ENCODE measurements at regions not wholly inside any gene's neighbourhood (a gene's known extent, or its start where the extent isn't known, plus 50 kb on each side); places are given as distances from the start of the nearest gene placed in this dataset.
"Not testable (repeated sequence)": the region's sequence is repeated elsewhere in the genome, so short reads cannot be mapped to it uniquely, and the experiment has no call there.

DNA sequence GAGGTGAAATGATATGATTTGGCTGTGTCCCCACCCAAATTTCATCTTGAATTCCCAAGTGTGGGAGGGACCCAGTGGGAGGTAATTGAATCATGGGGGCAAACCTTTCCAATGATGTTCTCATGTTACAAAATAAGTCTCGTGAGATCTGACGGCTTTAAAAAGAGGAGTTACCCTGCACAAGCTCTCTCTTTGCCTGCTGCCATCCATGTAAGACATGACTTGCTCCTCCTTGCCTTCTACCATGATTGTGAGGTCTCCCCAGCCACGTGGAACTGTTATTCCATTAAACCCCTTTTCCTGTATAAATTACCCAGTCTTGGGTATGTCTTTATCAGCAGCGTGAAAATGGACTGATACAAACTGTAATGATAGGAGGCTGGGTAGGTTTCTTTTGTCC, 145.1 kb downstream of the AKR1D1 start:
- DNase-seq, result not testable (repeated sequence)

DNA sequence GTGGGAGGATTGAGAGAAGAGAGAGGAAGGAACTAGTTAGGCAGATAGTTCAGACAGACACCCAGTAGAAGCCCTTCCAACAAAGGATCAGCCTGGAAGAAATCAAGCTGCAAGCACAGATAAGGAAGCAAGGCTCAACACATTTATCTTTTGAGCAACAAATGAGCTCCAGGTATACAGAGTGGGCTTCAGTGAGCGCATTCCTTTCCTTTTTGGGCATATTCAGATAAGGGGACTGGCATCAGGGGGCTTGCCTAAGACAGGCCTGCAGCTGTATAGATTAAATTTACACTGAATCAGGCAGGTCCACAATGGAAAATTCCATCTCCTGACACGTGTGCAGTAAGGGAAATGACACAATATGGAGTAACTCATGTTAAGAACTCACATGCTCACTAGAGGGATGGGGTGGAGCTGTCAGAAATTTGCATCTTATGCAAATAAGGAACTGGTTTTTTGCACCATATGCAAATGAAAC, 147.2 kb downstream of the AKR1D1 start:
- no peak for DNase-seq

DNA sequence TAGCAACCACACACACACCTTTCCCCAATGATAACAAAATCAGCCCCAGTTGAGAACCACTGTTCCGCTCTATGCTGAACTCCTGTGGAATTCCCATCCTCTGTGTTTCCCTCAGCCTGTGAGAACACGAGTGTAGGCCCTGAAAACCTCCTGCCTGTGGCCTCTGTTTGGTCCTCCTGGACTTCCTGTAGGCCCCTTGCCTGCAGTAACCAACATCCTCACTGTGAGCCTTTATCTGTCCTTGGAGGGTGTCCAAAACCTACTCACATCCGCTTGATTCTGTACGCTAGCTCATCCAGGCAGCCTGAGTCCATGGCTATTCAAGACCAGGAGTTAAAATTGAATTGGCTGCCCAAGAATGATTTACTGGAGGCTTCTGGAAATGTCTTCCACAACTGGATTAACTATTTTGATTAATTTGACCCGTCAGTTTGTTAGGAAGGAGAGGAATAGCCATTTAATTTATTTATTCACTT, 149.8 kb downstream of the AKR1D1 start:
- peak; percentile 15 for DNase-seq

DNA sequence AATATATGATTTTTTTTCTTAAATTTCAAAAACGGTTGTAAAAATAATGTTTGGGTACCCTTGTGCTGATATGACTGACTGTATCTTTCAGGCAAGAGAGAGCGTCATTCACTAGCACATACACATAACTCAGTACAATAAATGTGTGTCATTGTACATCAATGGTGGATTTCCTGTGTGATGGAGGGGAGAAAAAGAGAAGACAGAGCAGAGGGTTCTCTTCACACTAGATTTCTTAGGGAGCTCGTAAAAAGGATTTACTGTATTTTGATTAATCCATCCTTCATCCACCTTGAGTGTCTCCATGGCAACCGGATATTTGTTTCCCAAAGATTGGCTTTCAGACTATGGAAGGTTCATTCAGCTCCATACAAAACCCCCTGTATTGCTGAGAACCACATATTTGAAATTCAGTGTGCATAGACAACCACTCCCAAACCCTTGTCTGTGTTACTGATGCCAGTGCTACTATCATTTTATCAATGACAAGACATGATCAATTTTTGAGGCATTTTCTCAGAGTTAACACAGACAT, 150.6 kb downstream of the AKR1D1 start:
- DNase-seq, result no peak

DNA sequence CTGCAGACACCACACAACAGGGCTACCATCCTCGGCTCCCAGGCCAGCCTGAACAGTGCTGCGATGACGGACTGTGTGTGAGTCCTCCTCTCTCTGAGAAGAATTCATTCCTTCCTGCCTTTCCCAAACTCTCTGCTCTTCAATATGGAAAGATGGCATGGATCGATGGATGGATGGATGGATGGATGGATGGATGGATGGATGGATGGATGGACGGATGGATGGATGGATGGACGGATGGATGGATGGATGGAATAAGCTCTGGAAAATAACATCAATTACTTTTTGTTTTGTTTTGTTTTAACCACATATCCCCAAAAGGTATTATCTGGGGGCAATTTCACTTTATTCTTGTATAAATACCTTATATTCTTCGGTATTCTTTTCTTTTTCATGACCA, 151.9 kb downstream of the AKR1D1 start:
- DNase-seq, result no peak

- no peak for DNase-seq
Measured at GRCh38 chr7:138228769-138229168, 152.5 kb downstream of the AKR1D1 start.

- no peak for DNase-seq
Measured at GRCh38 chr7:138233189-138233588, 156.9 kb downstream of the AKR1D1 start.

GRCh38 chr7:138235207-138235606, 158.9 kb downstream of the AKR1D1 start:
- no peak for DNase-seq

GRCh38 chr7:138237995-138238394, 161.7 kb downstream of the AKR1D1 start:
- no peak for DNase-seq

DNA sequence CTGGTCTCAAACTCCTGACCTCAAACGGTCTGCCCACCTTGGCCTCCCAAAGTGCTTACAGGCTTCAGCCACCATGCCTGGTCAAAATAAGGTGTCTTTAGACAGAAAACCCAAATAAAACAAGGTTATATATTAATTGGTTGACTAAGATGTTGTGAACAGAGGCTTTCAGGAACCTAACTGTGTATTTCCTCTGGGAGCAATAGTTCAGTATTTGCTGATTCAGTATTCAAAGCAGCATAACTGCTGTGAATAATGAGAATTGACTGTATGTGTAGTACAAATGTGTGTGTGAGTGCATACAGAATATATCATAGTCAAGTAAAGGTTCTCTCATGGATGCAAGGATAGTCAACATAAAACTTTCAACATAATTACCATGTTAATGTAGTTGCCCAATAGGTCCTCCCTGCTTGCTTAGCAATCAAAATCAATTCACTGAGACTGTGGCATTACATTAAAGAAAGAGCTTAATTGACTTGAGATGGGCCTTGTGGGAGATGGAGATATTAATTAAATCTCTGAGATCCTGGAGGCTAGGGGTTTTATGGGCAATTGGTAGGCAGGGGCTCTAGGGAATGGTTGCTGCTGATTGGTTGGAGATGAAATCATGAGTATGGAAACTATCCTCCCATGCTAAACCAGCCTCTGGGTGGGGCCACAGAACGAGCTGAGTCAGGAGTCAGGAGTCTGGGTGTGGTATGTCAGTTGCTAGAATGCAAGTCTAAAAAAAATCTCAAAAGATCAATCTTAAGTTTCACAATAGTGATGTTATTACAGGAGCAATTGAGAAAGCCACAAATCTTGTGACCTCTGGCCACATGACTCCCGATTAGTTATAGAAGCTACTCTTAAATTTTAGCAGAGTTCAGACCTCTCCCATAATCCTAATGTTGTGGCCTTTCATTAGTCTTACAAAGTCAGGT, 162.7 kb downstream of the AKR1D1 start:
- no peak for DNase-seq

- no peak for DNase-seq
Measured at GRCh38 chr7:138243430-138243829, 167.2 kb downstream of the AKR1D1 start.

DNA sequence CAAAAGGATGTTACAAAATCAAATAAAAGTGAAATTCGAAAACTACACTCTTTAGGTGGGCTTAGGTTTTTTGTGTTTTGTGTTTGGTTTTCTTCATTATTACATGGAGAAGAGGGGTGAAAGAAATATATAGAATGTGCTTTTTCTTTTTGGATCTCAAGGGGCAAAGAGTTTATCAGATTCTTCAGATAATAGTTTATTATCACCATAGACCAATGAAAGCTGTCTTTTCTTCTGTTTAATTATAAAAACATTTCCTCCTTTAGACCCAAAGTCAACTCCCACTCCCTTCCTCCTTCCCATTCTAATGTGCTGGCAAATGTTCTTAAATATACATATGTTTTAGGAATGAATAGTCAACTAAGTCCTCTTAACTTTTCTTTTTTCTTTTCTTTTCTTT, 167.6 kb downstream of the AKR1D1 start:
- DNase-seq, result no peak

GRCh38 chr7:138244606-138245005, 168.3 kb downstream of the AKR1D1 start:
- no peak for DNase-seq

- no peak for DNase-seq
Measured at GRCh38 chr7:138245216-138245615, 169.0 kb downstream of the AKR1D1 start.

- no peak for DNase-seq
Measured at GRCh38 chr7:138245682-138246081, 169.4 kb downstream of the AKR1D1 start.

- no peak for DNase-seq
Measured at GRCh38 chr7:138246428-138246827, 170.2 kb downstream of the AKR1D1 start.

DNA sequence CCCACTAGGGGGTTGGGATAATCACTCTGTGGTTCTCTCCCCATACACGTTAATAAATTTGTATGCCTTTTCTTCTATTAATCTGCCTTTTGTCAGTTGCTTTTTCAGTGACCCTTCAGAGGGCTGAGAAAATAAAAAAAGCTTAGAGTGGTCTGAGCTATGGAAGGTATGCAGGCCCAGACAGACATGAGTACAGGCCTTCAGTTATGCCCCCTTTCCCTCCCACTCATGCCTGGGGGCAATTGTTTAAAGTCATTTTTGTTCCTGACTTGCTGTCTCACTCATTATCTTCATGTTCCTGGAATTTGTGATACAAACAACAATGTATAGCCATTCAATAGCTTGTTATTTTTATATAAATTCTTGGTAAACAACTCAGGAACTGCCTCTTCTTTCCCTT, 170.8 kb downstream of the AKR1D1 start:
- DNase-seq, result no peak

DNA sequence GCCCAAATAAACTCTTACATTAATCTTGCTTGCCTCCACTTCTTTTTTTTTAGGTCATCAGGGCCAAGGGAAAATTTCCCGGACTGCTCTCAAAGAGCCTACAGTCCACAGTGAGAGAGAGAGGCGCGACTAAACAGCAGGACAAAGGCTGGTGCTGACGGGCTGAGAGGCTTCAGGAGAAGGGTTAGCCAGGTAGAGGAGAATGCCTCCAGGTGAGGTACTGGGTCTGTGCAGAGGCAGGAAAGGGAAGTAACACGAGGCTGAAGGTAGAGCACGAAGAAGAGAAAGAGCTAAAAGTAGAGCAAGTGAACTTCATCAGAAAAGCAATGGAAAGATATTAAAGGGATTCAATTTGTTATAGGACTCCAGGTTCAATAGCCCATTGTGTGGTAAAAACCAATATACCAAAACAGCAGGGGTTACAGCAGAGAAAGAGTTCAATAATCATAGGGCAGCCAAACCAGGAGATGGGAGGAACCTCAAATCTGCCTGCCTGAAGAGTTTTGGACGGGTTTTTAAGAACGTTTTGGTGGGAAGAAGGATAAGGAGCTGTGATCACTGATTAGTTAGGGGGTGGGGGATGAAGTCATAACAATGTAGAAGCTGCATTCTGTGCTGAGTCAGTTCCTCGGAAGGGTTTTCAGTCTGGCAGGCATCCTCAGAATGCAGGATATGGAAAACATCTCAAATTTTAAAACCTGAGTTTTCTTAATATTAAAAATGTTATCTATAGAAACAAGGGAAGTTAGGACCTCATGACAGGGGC, 171.5 kb downstream of the AKR1D1 start:
- DNase-seq, result no peak

- no peak for DNase-seq
Measured at GRCh38 chr7:138248609-138249008, 172.3 kb downstream of the AKR1D1 start.

GRCh38 chr7:138249975-138250374, 173.7 kb downstream of the AKR1D1 start:
- DNase-seq, result no peak

DNA sequence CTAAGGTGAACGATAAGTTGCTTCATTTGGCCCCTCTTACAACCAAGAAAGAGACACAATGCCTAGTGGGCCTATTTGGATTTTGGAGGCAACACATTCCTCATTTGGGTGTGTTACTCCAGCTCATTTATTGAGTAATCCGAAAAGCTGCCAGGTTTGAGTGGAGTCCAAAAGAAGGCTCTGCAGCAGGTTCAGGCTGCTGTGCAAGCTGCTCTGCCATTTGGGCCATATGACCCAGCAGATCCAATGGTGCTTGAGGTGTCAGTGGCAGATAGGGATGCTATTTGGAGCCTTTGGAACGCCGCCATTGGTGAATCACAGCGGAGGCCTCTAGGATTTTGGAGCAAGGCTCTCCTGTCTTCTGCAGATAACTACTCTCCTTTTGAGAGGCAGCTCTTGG, 176.4 kb downstream of the AKR1D1 start:
- not testable (repeated sequence) for DNase-seq

DNA sequence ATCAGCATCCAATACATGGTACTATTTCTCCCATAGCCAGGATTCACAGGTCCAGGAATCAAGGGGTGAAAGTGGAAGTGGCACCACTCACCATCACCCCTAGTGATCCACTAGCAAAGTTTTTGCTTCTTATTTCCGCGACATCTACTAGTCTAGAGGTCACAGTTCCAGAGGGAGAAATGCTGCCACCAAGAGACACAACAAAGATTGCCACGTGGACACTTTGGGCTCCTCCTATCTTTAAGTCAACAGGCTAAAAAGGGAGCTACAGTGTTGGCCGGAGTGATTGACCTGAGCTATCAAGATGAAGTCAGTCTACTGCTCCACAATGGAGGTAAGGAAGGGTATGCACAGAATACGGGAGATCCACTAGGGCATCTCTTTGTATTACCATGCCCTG, 178.2 kb downstream of the AKR1D1 start:
- DNase-seq, result no peak

All from hindlimb muscle (tissue), 1 donor.